Cardiac septum (tissue), 1 donor: ENCODE measurements at regions not wholly inside any gene's neighbourhood (a gene's known extent, or its start where the extent isn't known, plus 50 kb on each side); places are given as distances from the start of the nearest gene placed in this dataset.

Experiments used
- DNase-seq: peaks from one replicate; pipeline ENCODE4 v3.0.0-alpha.2; 2020; ENCODE audit warnings: low spot score
- intact Hi-C: fragments of 100-400 bp; cut with DNase I; formaldehyde crosslinking; loops from one replicate; pipeline ENCODE4 v1.14.0; 2022
- donor health status: DM: no; HTN: no; CAD: no.

DNA sequence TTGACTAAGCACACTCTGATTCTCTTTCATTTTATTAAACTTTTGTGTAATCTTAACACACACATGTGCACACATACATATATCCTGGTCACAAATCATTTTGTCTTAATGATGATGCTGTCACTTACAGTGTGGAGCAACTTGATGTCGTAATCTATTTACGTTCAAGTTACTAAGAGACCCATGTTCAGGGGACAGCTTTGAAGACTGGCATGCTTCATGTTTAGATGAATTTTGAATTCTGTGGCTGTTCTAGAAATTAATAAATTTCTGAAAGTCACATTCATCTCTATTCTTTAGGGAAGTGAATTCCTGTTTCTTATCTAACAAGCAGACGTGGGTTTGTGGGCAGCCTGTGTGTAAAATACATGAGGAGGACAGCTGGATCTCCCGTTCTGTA lies 1637.8 kb downstream of the PLA2G4A start:
- intact Hi-C loops = no loop called here

GRCh38 chr1:188476606-188477005 lies 1647.9 kb downstream of the PLA2G4A start:
- DNase-seq = no peak
- intact Hi-C loops = no loop called here

More for the DNA sequence above, 1637.8 kb downstream of the PLA2G4A start:
- no peak for DNase-seq

DNA sequence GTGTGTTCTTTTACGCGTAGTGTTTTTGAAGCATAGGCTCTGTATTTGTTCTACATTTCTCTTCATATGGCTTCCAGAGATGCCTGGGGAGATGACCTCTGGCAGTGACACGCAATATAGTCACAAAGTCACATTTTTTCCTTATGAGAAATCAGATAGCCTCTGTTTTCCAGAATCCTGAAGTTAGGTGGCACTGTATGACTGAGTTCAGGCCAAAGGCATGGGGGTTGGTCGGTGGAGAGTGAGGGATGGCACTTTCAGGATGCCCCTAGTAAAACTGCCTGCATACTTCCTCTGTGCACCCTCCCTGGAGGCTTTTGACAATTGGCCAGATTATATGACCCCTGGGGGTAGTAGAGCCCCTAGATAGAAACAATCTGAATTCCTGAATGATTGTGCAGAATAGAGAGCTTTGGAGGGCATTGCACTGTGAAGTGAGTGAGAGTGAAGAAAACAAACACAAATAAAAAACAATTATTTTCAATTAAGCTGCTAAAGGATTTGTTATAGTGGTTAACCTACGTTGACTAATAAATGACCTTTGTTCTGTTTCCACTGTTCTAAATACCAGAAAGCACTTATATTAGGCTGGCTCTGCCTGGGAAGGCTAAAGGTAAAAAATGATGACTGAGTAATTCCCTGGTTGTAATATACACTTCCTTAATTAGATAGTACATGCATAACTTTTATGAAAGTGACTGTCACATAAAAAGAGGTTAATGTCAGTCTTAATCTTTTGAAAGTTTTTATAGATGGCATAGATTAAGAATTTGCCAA lies 1660.8 kb downstream of the PLA2G4A start:
- no peak for DNase-seq
- intact Hi-C loops = no loop called here

- intact Hi-C loops = no loop called here
- DNase-seq = no peak
These were observed 1667.8 kb downstream of the PLA2G4A start for GRCh38 chr1:188496506-188496905.

GRCh38 chr1:188497020-188497419 lies 1668.3 kb downstream of the PLA2G4A start:
- DNase-seq = no peak
- intact Hi-C loops = no loop called here

DNA sequence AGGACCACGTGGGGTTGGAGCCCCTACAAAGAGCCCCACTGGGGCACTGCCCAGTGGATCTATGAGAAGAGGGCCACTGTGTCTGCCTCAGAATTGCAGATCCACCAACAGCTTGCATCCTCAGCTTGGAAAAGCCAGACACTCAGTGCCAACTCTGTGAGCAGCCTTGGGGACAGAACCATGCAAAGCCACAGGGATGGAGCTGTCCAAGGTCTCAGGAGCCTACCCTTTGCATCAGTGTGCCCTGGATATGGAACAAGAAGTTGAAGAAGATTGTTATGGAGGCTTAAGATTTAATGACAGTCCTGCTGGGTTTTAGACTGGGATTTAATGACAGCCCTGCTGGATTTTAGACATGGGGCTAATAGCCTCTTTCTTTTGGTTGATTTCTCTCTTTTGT lies 1670.9 kb downstream of the PLA2G4A start:
- intact Hi-C loops = no loop called here
- DNase-seq = no peak

DNA sequence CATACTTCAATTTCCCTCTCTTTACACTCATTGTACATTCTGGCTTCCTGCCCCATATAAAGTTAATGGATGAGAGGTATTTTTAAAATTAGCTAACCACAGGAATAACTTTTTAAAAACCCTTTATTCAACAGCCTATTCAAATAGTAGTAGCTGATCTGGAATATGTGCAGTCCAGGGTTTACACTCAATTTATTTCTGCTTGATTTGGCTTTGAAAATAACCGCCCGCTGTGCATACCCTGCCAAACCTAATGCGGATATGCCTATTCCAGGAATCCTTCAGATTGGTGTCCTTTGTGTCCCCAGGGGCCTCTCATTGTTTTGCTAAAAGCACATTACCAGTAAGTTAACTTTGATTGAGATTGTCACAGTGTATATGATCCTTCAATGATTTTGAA lies 1686.2 kb downstream of the PLA2G4A start:
- intact Hi-C loops = no loop called here

GRCh38 chr1:188517139-188517538 lies 1688.4 kb downstream of the PLA2G4A start:
- DNase-seq = no peak
- intact Hi-C loops = no loop called here

More for the DNA sequence above, 1686.2 kb downstream of the PLA2G4A start:
- DNase-seq = no peak

DNA sequence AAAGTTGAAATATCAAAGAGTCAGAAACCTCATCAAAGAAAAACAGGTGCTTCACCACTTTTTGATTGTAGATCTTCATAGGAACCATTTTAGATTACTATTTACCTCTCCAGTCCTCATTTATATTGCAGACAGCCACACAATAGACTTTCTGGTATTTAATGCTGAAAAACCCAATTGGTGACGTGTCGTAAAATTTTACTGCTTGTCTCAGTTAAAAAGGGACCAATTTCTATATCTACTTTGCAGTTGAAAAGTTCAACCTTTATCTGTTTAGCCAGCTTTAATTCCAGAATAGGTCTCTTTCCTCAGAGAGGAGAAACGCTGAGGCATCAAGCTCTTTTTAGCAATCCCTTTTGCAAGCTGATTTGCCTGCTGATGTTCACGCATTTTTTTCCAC lies 1722.4 kb downstream of the PLA2G4A start:
- intact Hi-C loops = no loop called here
- no peak for DNase-seq

- no peak for DNase-seq
- intact Hi-C loops = no loop called here
These were observed 1728.3 kb downstream of the PLA2G4A start for GRCh38 chr1:188557053-188557452.

- DNase-seq = no peak
- intact Hi-C loops = no loop called here
These were observed 1754.3 kb downstream of the PLA2G4A start for GRCh38 chr1:188582911-188583532.

- intact Hi-C loops = no loop called here
- DNase-seq = no peak
These were observed 1755.4 kb downstream of the PLA2G4A start for GRCh38 chr1:188584119-188584518.

- DNase-seq = no peak
- intact Hi-C loops = no loop called here
These were observed 1761.9 kb downstream of the PLA2G4A start for GRCh38 chr1:188590641-188591040.

DNA sequence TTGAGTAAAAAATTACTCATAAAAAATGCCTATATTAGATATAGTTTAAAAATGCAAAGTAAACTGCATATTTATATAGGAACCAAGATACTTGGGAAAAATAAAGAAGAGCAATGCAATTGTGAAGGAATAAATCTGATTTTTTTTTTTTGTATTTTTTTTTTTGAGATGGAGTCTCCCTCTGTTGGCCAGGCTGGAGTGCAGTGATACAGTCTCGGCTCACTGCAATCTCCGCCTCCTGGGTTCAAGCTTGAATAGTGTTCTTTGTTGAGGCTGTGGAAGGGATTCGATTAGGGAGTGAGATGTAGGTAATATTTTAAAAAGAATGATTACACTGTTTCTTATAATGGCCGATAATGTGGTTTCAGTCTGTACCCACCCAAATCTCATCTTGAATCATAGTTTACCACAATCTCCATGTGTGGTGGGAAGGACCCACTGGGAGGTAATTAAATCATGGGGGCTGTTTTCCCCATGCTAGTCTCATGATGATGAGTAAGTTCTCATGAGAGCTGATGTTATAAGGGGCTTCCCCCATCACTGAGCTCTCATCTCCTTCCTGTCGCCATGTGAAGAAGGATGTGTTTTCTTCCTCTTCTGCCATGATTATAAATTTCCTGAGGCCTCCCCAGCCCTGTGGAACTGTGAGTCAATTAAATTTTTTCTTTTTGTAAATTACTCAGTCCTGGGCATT lies 1765.9 kb downstream of the PLA2G4A start:
- intact Hi-C loops = no loop called here
- no peak for DNase-seq

DNA sequence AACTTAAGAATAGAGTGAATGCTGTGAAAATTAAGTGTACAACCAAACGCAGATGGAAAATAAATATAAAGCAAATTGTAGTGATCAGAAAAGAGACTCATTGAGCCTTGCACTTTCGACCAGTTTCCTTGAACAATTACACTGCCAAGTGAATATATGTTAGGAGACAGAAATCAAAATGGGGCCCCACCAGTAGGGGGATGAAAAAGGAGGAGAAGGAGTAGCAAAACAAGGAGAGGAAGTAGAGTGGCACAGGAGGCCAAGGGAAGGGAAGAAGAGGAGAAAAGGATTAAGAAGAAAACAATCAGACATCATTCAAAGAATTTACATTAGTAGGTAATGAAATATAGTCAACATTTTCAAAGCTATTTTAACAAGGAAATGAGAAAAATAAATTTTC lies 1770.6 kb downstream of the PLA2G4A start:
- intact Hi-C loops = no loop called here
- DNase-seq = no peak

DNA sequence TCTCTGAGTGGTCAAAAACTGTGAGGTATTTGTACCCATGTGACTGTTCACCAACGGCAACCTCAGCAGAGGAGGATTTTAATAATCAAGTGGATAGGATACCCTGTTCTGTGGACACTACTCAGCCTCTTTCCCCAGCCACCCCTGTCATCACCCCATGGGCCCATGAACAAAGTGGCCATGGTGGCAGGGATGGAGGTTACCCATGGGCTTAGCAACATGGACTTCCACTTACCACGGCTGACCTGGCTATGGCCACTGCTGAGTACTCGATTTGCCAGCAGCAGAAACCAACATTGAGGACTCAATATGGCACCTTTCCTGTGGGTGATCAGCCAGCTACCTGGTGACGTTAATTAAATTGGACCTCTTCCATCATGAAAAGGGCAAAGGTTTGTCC lies 1782.7 kb downstream of the PLA2G4A start:
- intact Hi-C loops = no loop called here
- DNase-seq = no peak

DNA sequence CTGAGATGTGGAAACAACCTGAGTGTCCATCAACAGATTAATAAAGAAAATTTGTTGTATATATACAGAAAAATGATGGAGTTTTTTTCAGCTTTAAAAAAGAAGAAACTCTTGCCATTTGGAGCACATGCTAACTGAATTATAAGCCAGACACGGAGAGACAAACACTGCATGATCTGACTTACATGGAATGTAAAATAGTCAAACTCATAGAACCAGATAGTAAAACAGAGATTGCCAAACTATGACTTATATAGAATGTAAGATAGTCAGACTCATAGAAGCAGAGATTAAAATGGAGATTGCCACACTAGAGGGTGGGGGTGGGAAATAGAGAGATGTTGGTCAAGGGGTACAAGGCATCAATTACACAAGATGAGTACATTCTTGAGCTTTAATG lies 1786.6 kb downstream of the PLA2G4A start:
- intact Hi-C loops = no loop called here
- no peak for DNase-seq

DNA sequence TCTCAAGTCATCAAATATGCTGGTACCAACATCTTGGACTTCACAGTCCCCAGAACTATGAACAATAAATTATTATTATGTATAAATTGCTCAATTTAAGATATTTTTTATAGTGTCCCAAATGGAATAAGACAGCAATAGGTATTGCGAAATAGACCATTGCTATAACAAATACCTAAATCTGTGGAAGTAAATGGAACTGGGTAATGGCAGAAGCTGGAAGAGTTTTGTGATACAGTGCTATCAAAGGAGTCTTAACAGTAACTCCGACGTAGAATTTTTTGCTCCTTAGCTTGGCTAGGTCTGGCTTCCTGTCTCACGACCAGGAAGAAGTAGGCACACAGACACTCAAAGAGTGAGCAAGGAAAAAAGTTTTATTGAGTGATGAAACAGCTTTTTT lies 1791.5 kb downstream of the PLA2G4A start:
- DNase-seq = no peak
- intact Hi-C loops = no loop called here

DNA sequence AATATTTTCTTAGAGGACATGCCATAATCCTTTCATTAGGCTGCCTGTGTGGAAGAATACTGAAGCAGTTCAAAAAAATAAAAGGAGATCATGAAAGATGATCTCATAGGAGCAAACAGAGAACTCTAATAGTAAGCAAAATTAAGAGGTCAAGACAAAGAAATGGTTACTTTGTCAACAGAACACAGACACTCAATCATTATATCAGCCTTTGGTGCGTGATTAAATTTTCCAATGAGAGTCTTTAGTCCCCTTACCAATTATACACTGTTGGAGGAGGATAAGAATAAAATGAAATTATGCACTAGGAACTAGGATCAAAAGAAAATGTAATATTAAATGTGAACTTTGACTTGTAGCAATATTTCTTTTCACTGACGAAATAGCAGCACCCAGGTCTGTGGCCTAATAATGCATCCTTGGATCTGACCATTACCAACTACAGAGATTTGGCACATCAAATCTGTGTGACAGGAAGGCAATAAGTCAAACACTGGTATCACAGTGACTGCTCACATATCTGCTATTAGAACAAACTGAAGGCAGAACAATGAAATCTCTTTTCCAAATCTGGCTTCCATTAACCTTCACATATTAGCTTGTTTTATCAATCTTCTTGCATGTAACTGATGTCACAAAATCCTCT lies 1812.9 kb downstream of the PLA2G4A start:
- intact Hi-C loops = no loop called here
- DNase-seq = no peak

GRCh38 chr1:188642704-188643103 lies 1814.0 kb downstream of the PLA2G4A start:
- no peak for DNase-seq
- intact Hi-C loops = no loop called here
